Cardiac fibroblast (primary cell): ENCODE measurements at regions not wholly inside any gene's neighbourhood (a gene's known extent, or its start where the extent isn't known, plus 50 kb on each side); places are given as distances from the start of the nearest gene placed in this dataset.
A peak's percentile ranks its signal among the peaks of the same experiment; 100 is the strongest.

Experiments
- DNase-seq, 2 donors: peaks; one replicate each; pipeline versions ENCODE4 v3.0.0 to v3.0.0-alpha.2; 2010; ENCODE audit warnings: low read depth in 2 of 2
- H3K4me3 ChIP-seq, 2 donors: replicated peaks in 1 of 2; 1 replicate in 1 of 2; 2 replicates in 1 of 2; pipeline ENCODE4 v1.5.1; 2011; ENCODE audit warnings: low read depth in 2 of 2, low read length in 2 of 2, mild to moderate bottlenecking in 2 of 2, moderate library complexity in 1 of 2
- TF ChIP-seq, protein P1 (sequence below): IDR thresholded peaks from one replicate; pipeline ENCODE4 v1.5.1; 2011; ENCODE audit warnings: low read depth, mild to moderate bottlenecking, low read length, inconsistent platforms

- DNase-seq, result no peak
Measured at GRCh38 chr6:81979767-81980166, 227.3 kb upstream of the TENT5A start.

DNA sequence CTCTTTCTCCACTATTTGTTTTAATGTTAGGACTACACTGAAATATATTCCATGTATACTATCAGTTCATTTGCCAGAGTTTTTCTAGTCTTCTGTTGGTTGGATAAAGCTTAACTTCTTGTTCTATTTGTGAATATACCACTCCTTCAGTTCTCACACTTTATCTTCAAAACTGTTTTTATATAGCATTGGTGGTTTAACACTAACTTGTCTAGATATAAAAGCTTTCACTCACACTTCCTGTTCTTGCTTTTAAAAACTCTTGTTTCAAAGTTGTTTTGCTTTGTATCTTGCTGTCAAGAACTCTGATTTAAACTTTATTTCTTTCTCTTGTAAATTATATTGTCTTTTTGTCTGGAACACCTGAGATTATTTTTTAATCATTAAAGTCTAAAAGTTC is 226.8 kb upstream of the TENT5A start:
- no peak overlapping the region for H3K4me3 ChIP-seq
- no peak for DNase-seq

More at GRCh38 chr6:81979767-81980166, 227.3 kb upstream of the TENT5A start:
- H3K4me3 ChIP-seq, result no peak overlapping the region
- TF ChIP-seq, protein P1, sequence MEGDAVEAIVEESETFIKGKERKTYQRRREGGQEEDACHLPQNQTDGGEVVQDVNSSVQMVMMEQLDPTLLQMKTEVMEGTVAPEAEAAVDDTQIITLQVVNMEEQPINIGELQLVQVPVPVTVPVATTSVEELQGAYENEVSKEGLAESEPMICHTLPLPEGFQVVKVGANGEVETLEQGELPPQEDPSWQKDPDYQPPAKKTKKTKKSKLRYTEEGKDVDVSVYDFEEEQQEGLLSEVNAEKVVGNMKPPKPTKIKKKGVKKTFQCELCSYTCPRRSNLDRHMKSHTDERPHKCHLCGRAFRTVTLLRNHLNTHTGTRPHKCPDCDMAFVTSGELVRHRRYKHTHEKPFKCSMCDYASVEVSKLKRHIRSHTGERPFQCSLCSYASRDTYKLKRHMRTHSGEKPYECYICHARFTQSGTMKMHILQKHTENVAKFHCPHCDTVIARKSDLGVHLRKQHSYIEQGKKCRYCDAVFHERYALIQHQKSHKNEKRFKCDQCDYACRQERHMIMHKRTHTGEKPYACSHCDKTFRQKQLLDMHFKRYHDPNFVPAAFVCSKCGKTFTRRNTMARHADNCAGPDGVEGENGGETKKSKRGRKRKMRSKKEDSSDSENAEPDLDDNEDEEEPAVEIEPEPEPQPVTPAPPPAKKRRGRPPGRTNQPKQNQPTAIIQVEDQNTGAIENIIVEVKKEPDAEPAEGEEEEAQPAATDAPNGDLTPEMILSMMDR, result no peak

DNA sequence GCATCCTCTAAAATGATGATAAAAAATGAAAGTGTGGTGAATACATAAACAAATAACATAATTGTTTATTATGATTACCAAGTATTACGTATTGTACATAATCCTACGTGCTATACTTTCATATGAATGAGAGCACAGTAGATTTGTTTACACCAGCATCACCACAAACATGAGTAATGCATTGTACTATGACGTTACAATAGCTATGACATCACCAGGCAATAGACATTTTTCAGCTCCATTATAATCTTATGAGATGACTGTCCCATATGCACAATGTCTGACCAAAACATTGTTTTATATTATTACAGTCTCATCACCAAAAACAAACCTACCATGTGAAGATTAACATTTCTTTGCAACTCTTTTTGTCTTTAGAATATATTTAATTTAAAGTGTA is 225.7 kb upstream of the TENT5A start:
- H3K4me3 ChIP-seq, result no peak overlapping the region
- peak in 1 of 2 donors; percentile 49 for DNase-seq
- TF ChIP-seq, protein P1, result no peak

More for the DNA sequence above, 226.8 kb upstream of the TENT5A start:
- TF ChIP-seq, protein P1, result no peak

DNA sequence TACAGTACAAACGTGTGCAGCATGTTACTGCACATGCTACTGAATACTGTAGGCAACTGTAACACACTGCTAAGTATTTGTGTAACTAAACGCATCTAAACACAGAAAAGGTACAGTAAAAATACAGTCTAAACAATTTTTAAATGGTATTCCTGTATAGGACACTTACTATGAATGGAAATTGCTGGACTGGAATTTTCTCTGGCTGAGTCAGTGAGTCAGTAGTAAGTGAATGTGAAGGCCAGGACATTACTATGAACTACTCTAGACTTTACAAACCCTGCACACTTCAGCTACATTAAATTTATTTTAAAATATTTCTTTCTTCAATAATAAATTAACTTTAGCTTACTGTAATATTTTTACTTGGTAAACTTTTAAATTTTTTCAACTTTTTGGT is 225.0 kb upstream of the TENT5A start:
- peak; percentile 17 to 55 for DNase-seq
- no peak overlapping the region for H3K4me3 ChIP-seq
- TF ChIP-seq, protein P1, result no peak

- H3K4me3 ChIP-seq, result no peak overlapping the region
- DNase-seq, result no peak
- TF ChIP-seq, protein P1, result no peak
Measured at GRCh38 chr6:81969814-81970213, 217.3 kb upstream of the TENT5A start.

DNA sequence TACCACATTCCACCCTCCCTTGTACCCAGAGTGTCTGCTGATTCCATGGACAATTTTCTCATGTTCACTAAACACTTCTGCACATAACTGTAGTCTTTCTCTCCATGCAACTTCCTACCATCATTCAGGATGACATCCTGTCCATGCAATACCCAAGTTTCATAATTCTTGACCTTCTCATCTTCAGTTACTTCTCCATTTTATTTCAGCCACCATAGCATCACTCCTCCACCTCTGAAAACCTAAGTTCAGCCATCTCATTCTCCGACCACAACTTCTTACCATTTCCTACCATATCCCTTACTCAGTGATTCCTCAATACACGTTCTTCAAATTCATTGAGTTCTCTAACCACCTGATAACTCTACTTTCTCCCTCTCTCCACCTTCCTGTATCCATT is 216.5 kb upstream of the TENT5A start:
- TF ChIP-seq, protein P1, result no peak
- no peak for DNase-seq
- no peak overlapping the region for H3K4me3 ChIP-seq

DNA sequence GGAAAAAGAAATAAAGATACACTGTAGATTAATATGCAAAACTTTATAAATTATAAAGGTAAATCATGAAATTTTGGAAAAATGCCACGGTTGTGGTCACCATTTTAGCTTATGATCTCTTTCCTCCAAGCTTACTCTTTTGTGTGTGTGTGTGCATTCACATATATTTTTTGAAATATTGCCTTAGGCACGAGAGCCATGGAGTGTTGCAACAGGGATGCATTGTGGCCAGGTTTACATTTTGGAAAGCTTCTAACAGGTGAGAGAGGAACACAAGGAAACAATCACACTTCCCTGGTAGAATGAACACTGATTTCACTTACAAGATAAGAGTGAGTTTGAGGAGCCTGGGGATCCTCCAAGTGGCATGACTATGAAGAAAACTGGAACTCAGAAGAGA is 214.5 kb upstream of the TENT5A start:
- no peak overlapping the region for H3K4me3 ChIP-seq
- no peak for DNase-seq
- TF ChIP-seq, protein P1, result no peak
